EH (cell line): ENCODE measurements at regions not wholly inside any gene's neighbourhood (a gene's known extent, or its start where the extent isn't known, plus 50 kb on each side); places are given as distances from the start of the nearest gene placed in this dataset.
"Not testable (repeated sequence)": the region's sequence is repeated elsewhere in the genome, so short reads cannot be mapped to it uniquely, and the experiment has no call there.

Experiments used
- DNase-seq: peaks from one replicate; pipeline ENCODE4 v3.0.0-alpha.2; 2015; ENCODE audit warnings: low read depth

DNA sequence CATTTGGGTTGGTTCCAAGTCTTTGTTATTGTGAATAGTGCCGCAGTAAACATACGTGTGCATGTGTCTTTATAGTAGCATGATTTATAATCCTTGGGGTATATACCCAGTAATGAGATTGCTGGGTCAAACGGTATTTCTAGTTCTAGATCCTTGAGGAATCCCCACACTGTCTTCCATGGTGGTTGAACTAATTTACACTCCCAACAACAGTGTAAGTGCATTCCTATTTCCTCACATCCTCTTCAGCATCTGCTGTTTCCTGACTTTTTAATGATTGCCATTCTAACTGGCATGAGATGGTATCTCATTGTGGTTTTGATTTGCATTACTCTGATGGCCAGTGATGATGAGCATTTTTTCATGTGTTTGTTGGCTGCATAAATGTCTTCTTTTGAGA, 580.3 kb upstream of the CLINT1 start:
- not testable (repeated sequence) for DNase-seq

DNA sequence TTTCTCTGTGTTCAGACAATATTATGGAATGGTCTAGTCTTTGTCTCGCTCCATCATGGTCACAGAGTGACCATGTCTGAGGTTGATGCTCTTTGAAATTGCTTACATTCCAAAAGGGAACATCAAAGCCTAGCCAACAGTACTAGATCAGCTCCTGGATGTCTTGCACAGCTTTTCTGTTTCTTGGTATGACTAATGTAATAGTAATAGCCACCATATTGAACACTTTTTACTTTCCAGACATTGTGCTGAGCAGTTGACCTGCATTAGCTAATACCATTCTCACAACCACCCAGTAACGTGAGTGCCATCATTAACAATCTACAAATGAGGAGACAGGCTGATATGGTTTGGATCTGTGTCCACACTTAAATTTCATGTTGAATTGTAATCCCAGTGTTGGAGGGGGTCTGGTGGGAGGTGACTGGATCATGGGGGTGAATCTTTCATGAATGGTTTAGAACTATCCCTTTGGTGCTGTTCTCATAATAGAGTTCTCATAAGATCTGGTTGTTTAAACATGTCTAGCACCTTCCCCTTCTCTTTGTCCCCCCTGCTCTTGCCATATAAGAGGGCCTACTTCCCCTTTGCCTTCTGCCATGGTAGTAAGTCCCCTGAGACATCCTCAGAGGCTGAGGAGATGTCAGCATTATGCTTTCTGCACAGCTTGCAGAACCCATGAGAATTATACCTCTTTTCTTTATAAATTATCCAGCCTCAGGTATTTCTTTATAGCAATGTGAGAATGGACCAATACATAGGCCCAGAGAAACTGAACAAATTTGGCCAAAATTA, 577.5 kb upstream of the CLINT1 start:
- no peak for DNase-seq

DNA sequence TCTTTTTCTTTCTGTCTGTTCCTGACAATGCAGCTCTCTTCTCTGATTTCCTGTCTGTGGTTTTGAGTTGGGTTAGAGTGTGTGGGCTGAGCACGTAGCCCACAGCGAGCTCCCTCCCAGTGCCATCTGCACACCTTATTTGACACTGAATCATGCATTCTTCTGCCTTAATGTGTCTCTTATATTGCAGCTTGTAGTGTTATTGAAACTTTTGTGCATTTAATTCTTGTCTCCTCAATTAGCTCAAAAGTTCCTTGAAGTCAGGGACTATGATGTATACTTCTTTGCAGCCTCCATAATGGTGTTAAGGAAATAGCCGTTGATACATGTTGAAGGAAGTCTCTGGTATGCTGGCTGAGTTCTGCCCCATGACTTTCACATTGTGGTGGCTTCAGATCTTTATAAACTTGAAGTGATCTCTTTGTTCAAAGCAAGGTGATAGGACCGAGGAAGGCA, 576.2 kb upstream of the CLINT1 start:
- no peak for DNase-seq

DNA sequence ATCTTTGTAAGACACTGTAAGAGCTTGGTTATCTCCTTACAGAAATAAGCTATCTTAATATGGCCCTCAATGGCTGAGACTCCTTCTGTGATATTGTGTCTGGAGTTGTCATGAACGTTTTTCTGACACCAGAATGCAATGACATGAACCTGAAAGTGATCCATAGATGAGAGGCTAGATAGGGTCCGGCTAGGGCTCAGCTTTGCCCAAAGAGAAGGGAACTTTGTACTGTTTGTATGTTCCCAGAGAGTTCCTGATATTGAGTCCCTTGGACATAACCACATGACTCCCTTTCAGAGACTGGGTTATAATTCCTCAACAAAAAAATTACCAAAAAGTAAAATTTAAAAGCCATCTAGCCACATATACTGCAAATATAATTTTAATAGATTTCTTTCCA, 575.8 kb upstream of the CLINT1 start:
- DNase-seq: no peak

DNA sequence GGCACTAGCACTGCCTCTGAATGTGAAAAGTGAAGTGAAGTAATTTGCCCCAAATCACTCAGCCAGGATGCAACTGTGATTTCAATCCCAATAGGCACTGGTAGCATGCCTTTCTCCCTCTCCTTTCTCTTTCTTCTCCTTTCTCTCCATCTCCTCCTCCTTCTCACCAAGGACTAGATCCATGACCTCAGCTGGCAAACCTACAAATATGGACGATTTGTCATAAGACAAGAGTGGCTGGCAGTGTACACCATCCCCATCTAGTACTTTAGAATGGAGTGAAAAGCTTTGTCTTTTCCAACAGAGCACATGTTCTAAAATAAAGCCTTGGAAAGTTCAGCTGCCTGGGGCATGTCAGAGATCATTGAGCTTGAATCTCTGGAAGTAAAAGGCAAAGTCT, 574.7 kb upstream of the CLINT1 start:
- DNase-seq: no peak

DNA sequence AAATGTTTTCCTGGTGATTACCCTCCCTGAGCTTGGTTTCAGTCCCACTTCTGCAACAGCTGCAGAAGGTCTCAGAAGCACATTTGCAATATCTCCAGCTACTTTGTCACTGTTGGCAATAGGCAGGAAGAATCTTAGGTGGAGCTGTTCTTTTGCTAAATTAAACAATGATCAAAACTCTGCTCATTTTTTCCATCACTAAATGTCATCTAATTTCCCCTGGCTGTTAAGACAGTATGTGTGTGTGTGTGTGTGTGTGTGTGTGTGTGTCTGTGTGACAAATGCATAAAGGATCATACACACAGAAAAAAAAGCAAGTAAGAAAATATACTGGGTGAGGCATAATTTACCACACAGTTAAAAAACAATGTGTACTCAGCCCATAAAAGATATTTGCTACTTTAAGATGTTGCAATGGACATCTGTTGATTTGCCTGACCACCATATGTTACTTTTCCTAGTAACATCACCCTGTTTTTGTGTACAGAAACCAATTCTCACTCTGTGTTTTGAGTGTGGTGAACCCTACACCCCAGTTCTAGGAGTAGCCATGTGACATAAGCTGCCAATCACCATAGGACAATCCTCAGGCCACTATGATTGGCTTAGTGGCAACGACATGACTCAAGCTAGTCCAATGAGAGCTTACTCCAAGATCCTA, 572.6 kb upstream of the CLINT1 start:
- DNase-seq: no peak

DNA sequence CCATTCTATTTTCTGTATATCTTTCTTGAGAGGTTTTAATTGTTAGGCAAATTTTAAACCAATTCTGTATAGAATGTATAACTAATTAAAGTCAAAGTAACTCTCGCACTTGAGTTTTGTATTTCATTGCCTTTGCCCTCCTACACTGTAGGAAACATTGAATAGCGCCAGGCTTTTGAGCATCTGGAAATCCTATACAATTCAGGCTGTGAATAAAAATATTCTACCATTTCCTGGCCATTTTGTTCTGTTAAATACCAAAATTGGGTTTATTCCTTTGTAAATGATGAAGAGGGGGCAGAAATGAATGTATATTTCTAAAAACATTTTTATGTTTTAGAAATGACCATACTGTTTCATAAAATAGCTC, 571.8 kb upstream of the CLINT1 start:
- no peak for DNase-seq

DNA sequence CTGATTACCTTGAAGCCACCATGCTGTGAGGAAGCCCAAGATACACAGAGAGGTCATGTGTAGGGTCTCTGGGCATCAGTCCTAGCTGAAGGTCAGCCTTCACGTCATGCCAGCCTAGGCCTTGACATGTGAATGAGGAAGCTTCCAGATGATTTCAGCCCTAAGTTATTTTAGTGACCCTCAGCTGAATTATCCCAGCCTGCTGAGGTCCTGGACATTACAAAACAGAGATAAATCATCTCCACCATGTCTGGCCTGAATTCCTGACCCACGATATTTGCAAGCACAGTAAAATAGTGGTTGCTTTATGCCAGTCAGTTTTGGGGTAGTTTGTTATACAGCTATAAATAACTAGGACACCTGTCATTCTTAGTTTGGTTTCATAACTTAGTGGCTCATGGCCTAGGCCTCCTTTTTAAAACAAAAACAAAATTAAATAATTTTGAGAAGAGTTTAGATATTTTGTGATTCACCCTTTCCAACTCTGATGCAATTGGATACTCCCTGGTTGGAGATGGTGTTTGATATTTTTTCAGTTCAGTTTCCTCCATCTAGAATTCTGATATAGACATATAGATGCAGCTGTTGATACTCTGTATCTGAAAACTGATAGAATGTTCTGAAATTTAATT, 571.3 kb upstream of the CLINT1 start:
- no peak for DNase-seq

DNA sequence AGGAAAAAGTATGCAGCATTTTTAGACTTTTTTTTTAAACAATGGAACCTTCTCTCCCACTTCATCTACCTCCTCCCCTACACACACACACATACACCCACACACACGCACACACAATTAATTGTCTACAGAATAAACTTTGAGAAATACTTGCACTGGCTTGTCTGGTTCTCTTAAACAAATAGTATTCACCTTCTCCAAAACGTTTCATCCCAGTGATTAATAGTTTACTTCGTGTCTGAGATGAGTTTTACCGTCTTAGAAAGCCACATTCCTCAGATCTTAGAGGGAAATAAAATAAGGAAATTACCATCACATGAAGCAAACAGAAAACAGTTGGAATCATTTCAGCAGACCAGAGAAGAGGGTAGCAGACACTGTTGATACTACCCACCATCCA, 570.6 kb upstream of the CLINT1 start:
- DNase-seq: no peak

DNA sequence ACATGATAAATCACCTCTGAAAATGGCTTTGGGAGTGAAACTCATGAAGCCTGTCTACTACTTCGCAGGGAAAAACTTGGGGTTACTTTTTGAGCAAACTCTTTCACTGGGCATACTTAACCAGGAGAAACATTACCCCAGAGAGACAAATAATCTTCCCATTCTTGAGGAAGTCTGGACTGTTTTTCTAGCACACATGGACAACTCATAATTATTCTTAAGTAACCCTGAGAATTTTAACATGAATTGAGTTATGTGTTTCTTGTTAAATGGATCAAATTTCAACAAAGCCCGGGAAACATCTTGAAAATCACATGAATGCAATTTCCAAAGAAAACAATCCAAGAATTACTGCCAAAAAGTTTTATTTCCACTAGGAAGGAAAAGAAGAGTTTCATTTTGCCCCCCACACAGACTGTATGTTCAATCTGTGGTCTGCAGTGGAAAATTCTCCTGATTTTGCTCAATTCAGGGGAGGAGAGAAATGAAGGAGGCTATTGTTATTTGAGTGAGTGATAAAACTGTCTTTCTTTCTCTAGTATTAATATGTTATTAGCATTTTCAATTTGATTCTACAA, 564.8 kb upstream of the CLINT1 start:
- DNase-seq: peak; percentile 78

DNA sequence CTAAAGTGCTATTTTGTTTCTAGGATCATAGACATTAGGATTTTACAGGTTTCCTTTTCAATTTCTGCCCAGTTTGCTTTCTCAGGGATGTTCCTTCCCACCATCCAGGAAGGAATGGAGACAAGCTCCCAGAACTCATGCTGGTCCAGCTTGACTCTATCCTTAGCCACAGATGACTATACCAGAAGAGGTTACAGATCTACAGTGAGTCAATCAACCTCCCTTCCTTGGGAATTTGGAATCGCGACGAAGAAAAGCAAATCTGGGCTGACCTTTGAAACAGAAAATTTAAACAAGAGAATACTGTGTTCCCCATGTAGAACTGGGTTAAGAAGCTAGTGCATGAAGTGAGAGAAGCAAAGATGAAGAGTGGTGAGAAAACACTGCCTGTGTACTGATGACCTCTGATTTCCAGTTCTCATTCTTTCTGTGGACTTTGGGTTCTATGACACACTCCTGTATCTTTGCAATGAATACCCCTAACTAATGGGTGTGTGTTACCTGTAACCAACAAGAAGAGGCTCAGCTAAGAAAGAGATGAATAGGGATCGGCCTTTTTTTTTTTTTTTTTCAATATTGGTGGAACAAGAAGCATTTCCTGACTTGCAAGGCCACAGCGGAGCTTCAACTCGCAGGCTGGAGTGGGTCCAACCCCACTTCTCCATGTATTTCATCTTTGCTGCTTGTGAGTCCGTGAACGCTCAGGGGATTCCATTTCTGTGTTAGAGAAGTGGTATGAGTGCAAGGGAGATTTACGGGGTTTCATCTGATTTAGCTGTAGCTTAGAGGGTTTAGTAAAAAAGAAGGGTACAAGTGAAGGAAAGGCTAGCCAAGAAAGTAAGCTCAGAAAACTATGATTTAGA, 563.9 kb upstream of the CLINT1 start:
- DNase-seq: no peak

DNA sequence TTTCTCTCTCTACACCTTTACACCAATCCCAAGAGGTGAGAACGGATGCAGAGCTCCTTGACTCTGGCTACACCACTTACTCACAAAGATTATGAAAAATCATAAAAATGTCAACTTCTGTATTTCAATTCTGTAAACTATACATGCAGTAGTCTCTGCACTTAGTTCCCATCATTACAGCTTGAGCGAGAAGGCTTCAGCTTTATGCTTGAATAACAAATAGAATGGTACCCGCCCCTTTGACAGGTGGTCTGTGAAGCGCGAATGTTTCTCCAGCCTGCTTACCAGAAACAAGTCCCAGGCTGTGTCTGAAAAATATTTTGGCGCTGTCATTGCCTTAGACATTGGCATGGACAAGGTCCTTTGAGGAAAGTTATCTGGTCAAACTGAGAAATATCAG, 562.4 kb upstream of the CLINT1 start:
- DNase-seq: no peak

DNA sequence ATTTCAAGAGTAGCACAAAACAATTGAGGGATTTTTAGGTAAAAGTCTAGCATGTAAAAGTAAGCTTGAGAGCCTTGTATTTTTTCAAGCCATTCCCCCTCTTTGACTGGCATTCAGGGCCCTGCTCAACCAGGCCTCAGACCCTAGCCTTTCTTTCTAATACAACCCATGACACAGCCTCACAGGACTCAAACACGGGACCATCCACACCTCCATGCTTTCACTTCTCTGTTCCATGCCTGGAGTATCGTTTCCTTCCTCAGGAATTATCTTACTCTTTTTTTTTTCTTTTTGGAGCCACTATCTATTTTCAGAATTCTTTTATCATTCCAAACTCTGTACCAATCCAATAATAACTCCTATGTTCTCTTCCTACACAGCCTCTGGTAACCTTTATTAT, 560.2 kb upstream of the CLINT1 start:
- no peak for DNase-seq

DNA sequence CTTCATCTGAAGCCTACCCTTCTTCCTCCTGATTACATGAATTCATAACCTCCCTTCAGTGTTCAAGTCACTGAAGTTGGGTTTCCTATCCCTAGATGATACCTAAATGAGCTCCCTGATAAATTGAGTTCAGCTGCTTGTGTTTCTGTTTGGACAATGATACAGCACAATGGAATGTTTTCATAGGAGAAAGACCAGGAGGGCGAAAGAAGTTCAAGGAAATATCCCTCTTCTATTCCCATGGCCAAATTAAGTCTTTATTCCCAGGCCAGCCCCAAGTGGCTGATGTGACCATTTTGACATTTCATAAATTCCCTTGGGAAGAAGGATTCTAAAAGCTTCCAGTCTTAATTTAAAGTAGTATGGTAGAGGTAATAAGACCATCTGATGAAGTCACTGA, 555.8 kb upstream of the CLINT1 start:
- DNase-seq: peak; percentile 98

DNA sequence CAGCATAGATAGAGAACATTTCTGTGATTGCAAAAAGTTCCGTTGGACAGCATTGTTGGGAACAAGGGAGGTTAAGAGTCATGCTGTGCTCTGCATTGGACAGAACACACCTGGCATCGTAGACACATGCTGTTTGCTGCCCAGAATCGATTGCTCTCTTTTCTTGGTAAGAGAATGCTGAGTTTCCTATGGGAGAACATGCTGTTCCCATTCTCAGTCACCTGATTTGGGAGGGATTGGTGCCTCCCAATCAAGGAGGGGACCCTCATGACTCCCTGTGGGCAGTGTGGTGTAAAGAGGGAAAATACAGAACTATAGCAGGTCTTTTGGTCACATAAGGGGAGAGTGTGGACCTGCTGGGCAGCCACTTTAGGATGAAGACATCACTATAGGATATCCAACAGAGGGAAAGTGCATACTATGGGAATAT, 555.4 kb upstream of the CLINT1 start:
- no peak for DNase-seq

DNA sequence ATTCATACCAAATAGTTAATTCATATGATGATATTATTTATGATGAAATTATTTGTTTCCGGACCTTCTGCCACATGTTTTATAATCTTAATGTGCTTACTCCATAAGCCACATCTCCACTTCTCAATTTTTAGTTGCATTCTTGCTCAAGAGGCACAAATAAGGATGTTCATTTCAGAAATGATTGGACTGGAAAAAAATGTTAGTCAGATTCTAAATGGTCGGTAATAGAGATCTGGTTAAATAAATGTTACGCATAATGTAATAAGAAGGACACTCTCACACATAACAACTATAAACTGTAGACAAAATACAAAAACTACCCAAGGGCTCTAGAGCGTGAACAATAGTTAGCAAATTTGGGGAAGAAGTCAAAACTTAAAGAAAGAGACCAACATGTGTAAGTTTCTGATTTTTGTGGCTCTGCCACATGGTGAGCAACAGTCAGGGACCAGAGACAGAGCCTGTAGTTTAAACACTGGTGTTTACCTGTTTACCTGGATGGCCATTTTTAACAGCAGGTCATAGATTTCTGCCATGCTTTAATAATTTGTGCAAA, 554.3 kb upstream of the CLINT1 start:
- DNase-seq: no peak

DNA sequence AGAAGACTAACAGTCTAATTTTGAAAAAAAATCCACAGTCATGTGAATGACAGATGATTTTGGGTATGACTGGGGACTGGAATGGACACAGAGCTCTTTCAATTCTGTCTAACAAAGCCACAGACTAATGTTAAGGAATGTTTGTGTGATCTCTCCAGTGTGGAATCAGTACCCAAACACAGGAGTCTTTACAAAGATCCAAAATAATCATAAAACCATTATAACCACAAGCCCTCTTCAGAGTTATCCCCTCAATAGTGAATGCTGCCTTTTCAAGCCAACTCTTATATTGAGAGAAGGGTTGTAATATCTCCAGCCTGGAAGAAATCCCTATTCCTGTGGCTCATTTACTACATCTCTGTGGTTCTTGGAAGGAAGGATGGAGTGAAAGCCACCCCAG, 552.0 kb upstream of the CLINT1 start:
- peak; percentile 81 for DNase-seq

DNA sequence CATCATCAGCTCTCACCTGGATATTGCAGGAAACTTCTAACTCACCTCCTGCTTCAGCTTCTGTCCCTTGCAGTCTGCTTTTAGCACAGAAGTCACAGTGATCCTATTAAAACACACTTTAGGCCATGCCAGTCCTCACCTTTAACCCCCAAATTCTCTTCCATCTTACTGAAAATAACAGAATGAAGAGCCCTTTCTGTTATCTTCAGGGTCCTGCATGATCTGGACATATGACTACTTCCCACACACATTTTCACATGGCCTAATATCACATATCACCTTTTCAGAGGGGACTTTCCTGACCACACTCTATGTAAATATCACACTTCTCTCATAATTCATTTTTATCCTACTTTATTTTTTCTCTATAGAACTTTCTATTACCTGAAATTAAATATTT, 550.6 kb upstream of the CLINT1 start:
- DNase-seq: no peak

DNA sequence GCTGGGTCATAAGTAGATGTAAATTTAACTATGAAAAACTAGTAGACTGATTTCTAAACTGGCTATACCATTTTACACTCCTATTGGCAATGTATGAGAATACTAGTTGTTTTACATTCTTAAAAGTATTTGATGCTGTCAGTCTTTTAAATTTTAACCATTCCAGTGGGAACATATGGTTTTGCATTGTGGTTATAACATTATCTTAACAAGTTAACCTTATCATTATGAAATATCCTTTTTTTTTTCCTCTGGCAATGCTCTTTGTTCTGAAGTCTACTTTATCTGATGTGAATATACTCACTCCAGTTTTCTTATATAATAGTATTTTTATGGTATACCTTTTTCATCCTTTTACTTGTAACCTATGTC, 548.9 kb upstream of the CLINT1 start:
- no peak for DNase-seq

DNA sequence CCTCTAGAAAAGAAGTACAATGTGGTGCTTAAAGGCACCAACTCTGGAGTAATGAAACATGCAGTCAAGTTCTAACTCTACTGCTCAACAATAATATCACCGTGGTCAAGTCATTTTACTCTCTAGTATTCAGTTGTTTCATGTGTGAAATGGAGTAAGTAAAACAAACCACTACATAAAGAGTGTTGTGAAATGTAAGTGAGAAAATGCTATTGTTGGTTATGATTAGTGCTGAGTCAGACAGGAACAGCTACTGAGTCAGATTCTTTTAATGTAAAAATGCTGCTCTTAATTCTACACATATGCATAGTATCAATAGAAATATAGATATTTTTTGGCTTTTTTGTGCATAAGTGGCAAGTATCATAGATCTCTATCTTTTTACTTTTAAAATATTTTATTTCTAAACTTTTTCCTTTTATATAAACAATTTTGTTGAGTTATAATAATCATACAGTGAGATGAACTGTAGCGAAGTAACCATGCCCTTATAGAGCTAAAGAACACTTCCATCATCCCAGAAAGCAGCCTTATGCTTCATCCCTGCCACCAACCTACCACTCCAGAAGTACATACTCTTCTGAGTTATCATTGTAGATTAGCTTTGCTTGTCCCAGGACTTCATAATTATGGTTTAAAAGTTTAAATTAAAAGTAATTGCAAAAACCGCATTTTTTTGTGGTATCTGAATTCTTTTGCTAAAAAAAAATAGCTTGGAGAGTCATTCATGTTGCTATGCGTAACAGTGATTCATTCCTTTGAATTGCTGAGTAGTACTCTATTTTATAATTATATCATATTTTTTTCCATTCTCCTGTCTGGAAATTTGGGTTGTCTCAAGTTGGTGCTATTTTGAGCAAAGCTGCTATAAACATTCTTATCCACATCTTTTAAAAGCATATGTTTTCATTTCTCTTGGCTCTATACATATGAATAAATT, 548.2 kb upstream of the CLINT1 start:
- peak; percentile 83 for DNase-seq
